GM21381 (cell line): ENCODE measurements at regions not wholly inside any gene's neighbourhood (a gene's known extent, or its start where the extent isn't known, plus 50 kb on each side); places are given as distances from the start of the nearest gene placed in this dataset.

Experiments used
- ATAC-seq: cut with Tn5 transposase; IDR thresholded peaks from one replicate; pipeline ENCODE4 v1.9.1; 2021; ENCODE audit warnings: mild to moderate bottlenecking, moderate library complexity; ENCODE audit not compliant: unreplicated experiment

GRCh38 chr2:220246386-220246785 lies 619.0 kb downstream of the SLC4A3 start:
- ATAC-seq, result no peak

- no peak for ATAC-seq
These were observed 620.3 kb downstream of the SLC4A3 start for GRCh38 chr2:220247588-220248350.

GRCh38 chr2:220259662-220260061 lies 632.2 kb downstream of the SLC4A3 start:
- ATAC-seq, result no peak

- ATAC-seq, result no peak
These were observed 635.9 kb downstream of the SLC4A3 start for GRCh38 chr2:220263300-220263699.

- ATAC-seq, result no peak
These were observed 641.9 kb downstream of the SLC4A3 start for GRCh38 chr2:220269367-220269766.

GRCh38 chr2:220270481-220271070 lies 643.1 kb downstream of the SLC4A3 start:
- ATAC-seq, result no peak

GRCh38 chr2:220272656-220273055 lies 645.2 kb downstream of the SLC4A3 start:
- ATAC-seq, result no peak

- no peak for ATAC-seq
These were observed 645.7 kb downstream of the SLC4A3 start for GRCh38 chr2:220273082-220273481.

- no peak for ATAC-seq
These were observed 648.0 kb downstream of the SLC4A3 start for GRCh38 chr2:220275454-220275853.

- ATAC-seq, result no peak
These were observed 649.5 kb downstream of the SLC4A3 start for GRCh38 chr2:220276741-220277444.

GRCh38 chr2:220277445-220277975 lies 650.1 kb downstream of the SLC4A3 start:
- ATAC-seq, result no peak

- ATAC-seq, result no peak
These were observed 650.6 kb downstream of the SLC4A3 start for GRCh38 chr2:220278022-220278421.

GRCh38 chr2:220279372-220279771 lies 651.9 kb downstream of the SLC4A3 start:
- ATAC-seq, result no peak

- ATAC-seq, result no peak
These were observed 652.4 kb downstream of the SLC4A3 start for GRCh38 chr2:220279840-220280239.

GRCh38 chr2:220280736-220281135 lies 653.3 kb downstream of the SLC4A3 start:
- ATAC-seq, result no peak

GRCh38 chr2:220281771-220282170 lies 654.3 kb downstream of the SLC4A3 start:
- ATAC-seq, result no peak

GRCh38 chr2:220282236-220282635 lies 654.8 kb downstream of the SLC4A3 start:
- no peak for ATAC-seq

GRCh38 chr2:220293966-220294365 lies 666.5 kb downstream of the SLC4A3 start:
- no peak for ATAC-seq

- no peak for ATAC-seq
These were observed 668.7 kb downstream of the SLC4A3 start for GRCh38 chr2:220296174-220296573.

- no peak for ATAC-seq
These were observed 669.7 kb downstream of the SLC4A3 start for GRCh38 chr2:220297093-220297492.

GRCh38 chr2:220300806-220301205 lies 673.4 kb downstream of the SLC4A3 start:
- ATAC-seq, result no peak

- ATAC-seq, result no peak
These were observed 675.3 kb downstream of the SLC4A3 start for GRCh38 chr2:220302756-220303155.
